Ovary (tissue), 7 donors: ENCODE measurements at regions not wholly inside any gene's neighbourhood (a gene's known extent, or its start where the extent isn't known, plus 50 kb on each side); places are given as distances from the start of the nearest gene placed in this dataset.

Experiments used
- DNase-seq, 5 donors: peaks; one replicate each; pipeline ENCODE4 v3.0.0-alpha.2; 2019 to 2020
- H3K27ac ChIP-seq, 2 donors: fragments of 200-600 bp; one replicate each; pipeline versions ENCODE4 v1.5.1 to v1.8.0; 2019 to 2022
- H3K27me3 ChIP-seq: fragments of 200-600 bp; one replicate; pipeline ENCODE4 v1.8.0; 2022
- H3K36me3 ChIP-seq: fragments of 200-600 bp; sonication (generic); one replicate; pipeline ENCODE4 v1.5.1; 2019
- H3K4me1 ChIP-seq: one replicate; pipeline ENCODE4 v1.8.1; 2013; ENCODE audit warnings: mild to moderate bottlenecking, moderate library complexity; ENCODE audit not compliant: insufficient read depth
- H3K4me3 ChIP-seq: fragments of 200-600 bp; sonication (generic); one replicate; pipeline ENCODE4 v1.5.1; 2017
- H3K9me3 ChIP-seq, 2 donors: fragments of 200-600 bp in 1 of 2; sonication (generic) in 1 of 2; one replicate each; pipeline versions ENCODE4 v1.5.1 to v1.8.1; 2013 to 2019; ENCODE audit warnings: mild to moderate bottlenecking in 1 of 2, moderate library complexity in 1 of 2
- EP300 ChIP-seq: sonication (generic); formaldehyde crosslinking; IDR thresholded peaks from one replicate; pipeline ENCODE4 v1.6.1; 2017; ENCODE audit warnings: antibody characterized with exemption
- POLR2A ChIP-seq: fragments of 450-650 bp; IDR thresholded peaks from one replicate; pipeline ENCODE4 v1.6.1; 2017; ENCODE audit warnings: antibody characterized with exemption, mild to moderate bottlenecking, moderate library complexity
- WGBS, 3 donors: extraction: QIAGEN DNeasy Blood & Tissue Kit in 1 of 3; methylation state at CpG; one replicate each; pipeline versions ENCODE4 v1.1.5 to v1.1.7; 2013 to 2017; 5-methylcytosine and 5-hydroxymethylcytosine counted together
- intact Hi-C, 4 donors: fragments of 100-400 bp; cut with DNase I; formaldehyde crosslinking; loops; one replicate each; pipeline versions ENCODE4 v1.11.0 to v1.15.1; 2022 to 2023
- TF ChIP-seq, protein P1 (sequence below), 3 donors: fragments of 450-650 bp in 2 of 3; fragments of 200-600 bp in 1 of 3; IDR thresholded peaks; one replicate each; pipeline versions ENCODE4 v1.5.1 to v1.8.0; 2016 to 2022; ENCODE audit warnings: antibody characterized with exemption in 3 of 3, mild to moderate bottlenecking in 1 of 3
- donor health status: DM: no; HTN: no; CAD: no; lungs with moderate emphysema.
- donor health status: DM: no; HTN: no; CAD: no.
- donor health status: Bipolar disorder and iron deficiency.
- donor health status: DM: no; HTN: no; CAD: no.
- donor health status: DM: yes; HTN: yes; CAD: no.

- 34 to 39% (median 37%) methylated on average over 14 of the region's 14 CpGs for WGBS, 3 donors
- intact Hi-C loops = no loop called here
- DNase-seq = no peak
These were observed 116.8 kb upstream of the BACH2 start for GRCh38 chr6:90413396-90413795.

GRCh38 chr6:90412538-90413369, 116.1 kb upstream of the BACH2 start:
- WGBS, 3 donors = 64 to 84% (median 82%) methylated on average over 3 of the region's 3 CpGs
- H3K36me3 ChIP-seq = no peaks in the 10 kb centered on the region
- intact Hi-C loops = no loop called here
- H3K9me3 ChIP-seq = no peaks in the 10 kb centered on the region
- no peak for DNase-seq
- no peaks in the 10 kb centered on the region for H3K27me3 ChIP-seq
- no peak for TF ChIP-seq POLR2A
- TF ChIP-seq EP300 = no peak
- H3K4me3 ChIP-seq = no peak overlapping the region
- H3K27ac ChIP-seq = no peak overlapping the region
- H3K4me1 ChIP-seq = no peaks in the 10 kb centered on the region

More at GRCh38 chr6:90413396-90413795, 116.8 kb upstream of the BACH2 start:
- Histone ChIP-seq H3K27me3 (no peaks in the 10 kb centered on the region), H3K9me3 (no peaks in the 10 kb centered on the region), H3K4me1 (no peaks in the 10 kb centered on the region), H3K36me3 (no peaks in the 10 kb centered on the region), H3K4me3 (no peak overlapping the region), H3K27ac (no peak overlapping the region)
- TF ChIP-seq POLR2A = no peak
- TF ChIP-seq EP300 = no peak
- TF ChIP-seq, protein P1, sequence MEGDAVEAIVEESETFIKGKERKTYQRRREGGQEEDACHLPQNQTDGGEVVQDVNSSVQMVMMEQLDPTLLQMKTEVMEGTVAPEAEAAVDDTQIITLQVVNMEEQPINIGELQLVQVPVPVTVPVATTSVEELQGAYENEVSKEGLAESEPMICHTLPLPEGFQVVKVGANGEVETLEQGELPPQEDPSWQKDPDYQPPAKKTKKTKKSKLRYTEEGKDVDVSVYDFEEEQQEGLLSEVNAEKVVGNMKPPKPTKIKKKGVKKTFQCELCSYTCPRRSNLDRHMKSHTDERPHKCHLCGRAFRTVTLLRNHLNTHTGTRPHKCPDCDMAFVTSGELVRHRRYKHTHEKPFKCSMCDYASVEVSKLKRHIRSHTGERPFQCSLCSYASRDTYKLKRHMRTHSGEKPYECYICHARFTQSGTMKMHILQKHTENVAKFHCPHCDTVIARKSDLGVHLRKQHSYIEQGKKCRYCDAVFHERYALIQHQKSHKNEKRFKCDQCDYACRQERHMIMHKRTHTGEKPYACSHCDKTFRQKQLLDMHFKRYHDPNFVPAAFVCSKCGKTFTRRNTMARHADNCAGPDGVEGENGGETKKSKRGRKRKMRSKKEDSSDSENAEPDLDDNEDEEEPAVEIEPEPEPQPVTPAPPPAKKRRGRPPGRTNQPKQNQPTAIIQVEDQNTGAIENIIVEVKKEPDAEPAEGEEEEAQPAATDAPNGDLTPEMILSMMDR (IDR thresholded peaks at IDR 0.05) = no peak

DNA sequence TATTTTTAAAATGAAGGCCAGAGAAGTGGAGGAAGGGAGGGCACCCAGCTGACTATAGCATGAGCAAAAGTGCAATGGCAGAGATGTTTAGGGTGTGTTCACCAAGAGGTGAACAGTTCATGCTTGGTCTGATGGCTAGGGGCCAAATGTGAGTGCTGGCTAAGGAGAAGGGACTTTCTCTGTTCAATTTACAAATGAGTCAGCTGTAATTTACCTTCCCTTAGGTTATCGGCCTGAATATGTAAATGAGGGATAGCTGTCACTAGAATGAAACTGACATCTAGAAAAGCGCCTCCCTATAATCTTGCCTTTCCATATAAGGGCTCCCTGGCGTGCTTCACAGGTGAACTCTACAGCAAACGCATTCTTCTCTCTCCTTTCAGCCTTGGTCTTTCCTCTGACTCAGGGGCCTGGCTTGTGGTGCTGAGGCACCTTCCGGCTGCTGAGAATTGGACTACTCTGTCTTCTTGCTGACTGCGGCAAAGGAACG, 114.7 kb upstream of the BACH2 start:
- no peaks in the 10 kb centered on the region for H3K9me3 ChIP-seq
- TF ChIP-seq POLR2A = no peak
- TF ChIP-seq, protein P1 (IDR thresholded peaks at IDR 0.05) = no peak
- TF ChIP-seq EP300 = no peak
- no peak overlapping the region for H3K4me3 ChIP-seq
- no peak for DNase-seq
- intact Hi-C loops = no loop called here
- H3K27ac ChIP-seq = no peak overlapping the region
- H3K27me3 ChIP-seq = no peaks in the 10 kb centered on the region
- 91 to 92% (median 91%) methylated on average over 7 of the region's 7 CpGs for WGBS, 3 donors
- no peaks in the 10 kb centered on the region for H3K4me1 ChIP-seq
- no peaks in the 10 kb centered on the region for H3K36me3 ChIP-seq

DNA sequence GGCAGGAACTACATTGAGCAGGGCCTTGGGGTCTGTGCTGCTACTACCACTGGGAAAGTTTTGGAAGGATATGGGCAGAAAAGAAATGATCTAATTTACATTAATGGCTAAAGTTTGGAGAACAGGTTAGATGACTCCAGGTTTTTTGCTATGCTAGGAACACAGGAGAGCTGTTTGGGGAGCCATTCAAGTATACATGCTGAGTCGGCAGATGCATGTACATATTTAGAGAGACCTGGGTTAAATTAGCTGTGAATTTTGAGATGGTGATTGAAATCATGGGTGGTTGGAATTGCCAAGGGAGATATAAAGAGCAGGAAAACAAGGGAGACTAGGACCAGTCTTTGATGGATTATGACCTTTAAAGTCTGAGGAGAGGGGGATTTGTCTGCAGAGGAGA, 113.1 kb upstream of the BACH2 start:
- H3K36me3 ChIP-seq = no peaks in the 10 kb centered on the region
- no peak overlapping the region for H3K27ac ChIP-seq
- TF ChIP-seq POLR2A (no peak), EP300 (no peak)
- TF ChIP-seq, protein P1 (IDR thresholded peaks at IDR 0.05) = no peak
- H3K9me3 ChIP-seq = no peaks in the 10 kb centered on the region
- no peak overlapping the region for H3K4me3 ChIP-seq
- H3K4me1 ChIP-seq = no peaks in the 10 kb centered on the region
- H3K27me3 ChIP-seq = no peaks in the 10 kb centered on the region
- DNase-seq = no peak
- 85 to 94% (median 94%) methylated on average over 1 of the region's 1 CpG for WGBS, 3 donors
- intact Hi-C loops = loop anchor here in 2 of 4 donors (10.0 kb wide), 2 partner anchors 65 to 455 kb away; no protein-coding TSS in a partner anchor

DNA sequence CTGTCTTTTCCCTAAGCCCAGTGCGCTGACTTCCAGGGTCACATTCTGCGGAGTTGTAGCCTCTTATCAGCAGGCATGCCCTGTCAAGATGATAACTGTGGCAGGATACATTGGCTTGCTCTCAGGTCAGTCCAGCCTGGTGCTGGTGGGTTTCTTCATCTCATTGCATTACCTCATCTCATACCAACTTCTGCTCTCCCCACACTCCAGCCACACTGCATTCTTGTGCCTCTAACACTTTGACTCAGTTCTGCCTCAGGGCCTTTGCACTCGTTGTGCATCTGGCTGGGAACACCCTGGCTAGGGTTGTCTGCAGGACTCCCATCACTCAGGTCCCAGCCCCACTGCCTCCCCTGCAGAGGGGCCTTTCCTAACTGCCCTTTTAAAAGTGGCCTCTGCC, 110.3 kb upstream of the BACH2 start:
- H3K27me3 ChIP-seq = no peaks in the 10 kb centered on the region
- DNase-seq = no peak
- no peaks in the 10 kb centered on the region for H3K4me1 ChIP-seq
- H3K4me3 ChIP-seq = no peak overlapping the region
- TF ChIP-seq, protein P1 (IDR thresholded peaks at IDR 0.05) = no peak
- TF ChIP-seq EP300 (no peak), POLR2A (no peak)
- H3K27ac ChIP-seq = no peak overlapping the region
- H3K9me3 ChIP-seq = no peaks in the 10 kb centered on the region
- 78 to 88% (median 83%) methylated on average over 3 of the region's 3 CpGs for WGBS, 3 donors
- intact Hi-C loops = loop anchor here in 2 of 4 donors (10.0 kb wide), 2 partner anchors 68 to 452 kb away; no protein-coding TSS in a partner anchor
- H3K36me3 ChIP-seq = no peaks in the 10 kb centered on the region
